ENCODE measurements at regions not wholly inside any gene's neighbourhood (a gene's known extent, or its start where the extent isn't known, plus 50 kb on each side); places are given as distances from the start of the nearest gene placed in this dataset.
"Not testable (repeated sequence)": the region's sequence is repeated elsewhere in the genome, so short reads cannot be mapped to it uniquely, and the experiment has no call there.

GRCh38 chr13:90027409-90027808 lies 1320.1 kb upstream of the MIR17HG start:
- no peak for DNase-seq (ENCODE audit: low read depth in 6 of 9, low spot score in 9 of 9)
- Histone ChIP-seq H3K27ac (ENCODE audit: low read depth in 1 of 2, low read length in 1 of 2) (no peak overlapping the region), H3K27me3 (ENCODE audit: control insufficient read depth in 2 of 2, insufficient read depth in 1 of 2, low read length in 1 of 2) (no peaks in the 10 kb centered on the region), H3K4me3 (ENCODE audit: low read length in 2 of 2) (no peak overlapping the region), H3K36me3 (ENCODE audit: control insufficient read depth in 2 of 2, insufficient read depth in 2 of 2, low read length in 1 of 2) (no peaks in the 10 kb centered on the region), H3K4me1 (ENCODE audit: control insufficient read depth in 2 of 2, insufficient read depth in 2 of 2, low read length in 2 of 2) (no peaks in the 10 kb centered on the region), H3K9me3 (ENCODE audit: control insufficient read depth in 2 of 2, insufficient read depth in 1 of 2, low read length in 1 of 2) (peaks cover 3 to 10% of the 10 kb centered on the region in 2 donors)

DNA sequence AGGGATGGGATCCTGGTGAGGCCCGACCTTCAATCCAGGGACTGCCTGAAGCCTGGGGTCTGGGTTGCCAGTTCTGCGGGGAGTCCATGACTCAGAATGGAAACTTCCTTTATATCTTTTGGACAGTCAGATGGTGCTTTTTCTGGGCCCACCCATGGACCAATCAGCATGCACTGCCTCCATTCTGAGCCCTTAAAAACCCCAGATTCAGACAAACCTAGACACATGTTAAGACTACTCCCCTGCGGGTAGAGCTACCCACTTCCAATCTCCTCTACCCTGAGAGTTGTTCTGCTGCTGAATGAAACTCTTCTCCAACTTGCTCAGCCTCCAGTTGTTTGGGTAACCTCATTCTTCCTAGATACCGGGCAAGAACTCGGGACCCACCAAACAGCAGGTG lies 1315.2 kb upstream of the MIR17HG start:
- H3K36me3 ChIP-seq (ENCODE audit: control insufficient read depth in 2 of 2, insufficient read depth in 2 of 2, low read length in 1 of 2), result no peaks in the 10 kb centered on the region
- WGBS, result 93% methylated on average over 5 of the region's 5 CpGs
- H3K27ac ChIP-seq (ENCODE audit: low read depth in 1 of 2, low read length in 1 of 2), result no peak overlapping the region

GRCh38 chr13:90032841-90033493 lies 1314.5 kb upstream of the MIR17HG start:
- DNase-seq (ENCODE audit: low read depth in 6 of 9, low spot score in 9 of 9), result no peak
- Histone ChIP-seq H3K9me3 (ENCODE audit: control insufficient read depth in 2 of 2, insufficient read depth in 1 of 2, low read length in 1 of 2) (peaks cover 2 to 10% of the 10 kb centered on the region in 2 donors), H3K4me1 (ENCODE audit: control insufficient read depth in 2 of 2, insufficient read depth in 2 of 2, low read length in 2 of 2) (no peaks in the 10 kb centered on the region), H3K27me3 (ENCODE audit: control insufficient read depth in 2 of 2, insufficient read depth in 1 of 2, low read length in 1 of 2) (no peaks in the 10 kb centered on the region), H3K4me3 (ENCODE audit: low read length in 2 of 2) (no peak overlapping the region), H3K36me3 (ENCODE audit: control insufficient read depth in 2 of 2, insufficient read depth in 2 of 2, low read length in 1 of 2) (no peaks in the 10 kb centered on the region), H3K27ac (ENCODE audit: low read depth in 1 of 2, low read length in 1 of 2) (no peak overlapping the region)
- WGBS, result 94% methylated on average over 14 of the region's 14 CpGs

More for the DNA sequence above, 1315.2 kb upstream of the MIR17HG start:
- DNase-seq (ENCODE audit: low read depth in 6 of 9, low spot score in 9 of 9), result no peak
- Histone ChIP-seq H3K4me1 (ENCODE audit: control insufficient read depth in 2 of 2, insufficient read depth in 2 of 2, low read length in 2 of 2) (no peaks in the 10 kb centered on the region), H3K4me3 (ENCODE audit: low read length in 2 of 2) (no peak overlapping the region), H3K9me3 (ENCODE audit: control insufficient read depth in 2 of 2, insufficient read depth in 1 of 2, low read length in 1 of 2) (peaks cover 3 to 13% of the 10 kb centered on the region in 2 donors), H3K27me3 (ENCODE audit: control insufficient read depth in 2 of 2, insufficient read depth in 1 of 2, low read length in 1 of 2) (no peaks in the 10 kb centered on the region)

GRCh38 chr13:90039516-90039915 lies 1308.0 kb upstream of the MIR17HG start:
- H3K27me3 ChIP-seq (ENCODE audit: control insufficient read depth in 2 of 2, insufficient read depth in 1 of 2, low read length in 1 of 2), result no peaks in the 10 kb centered on the region
- no peak for DNase-seq (ENCODE audit: low read depth in 6 of 9, low spot score in 9 of 9)
- WGBS, result 93% methylated on average over 3 of the region's 3 CpGs
- H3K4me1 ChIP-seq (ENCODE audit: control insufficient read depth in 2 of 2, insufficient read depth in 2 of 2, low read length in 2 of 2), result no peaks in the 10 kb centered on the region
- H3K36me3 ChIP-seq (ENCODE audit: control insufficient read depth in 2 of 2, insufficient read depth in 2 of 2, low read length in 1 of 2), result no peaks in the 10 kb centered on the region
- H3K27ac ChIP-seq (ENCODE audit: low read depth in 1 of 2, low read length in 1 of 2), result no peak overlapping the region
- no peaks in the 10 kb centered on the region for H3K9me3 ChIP-seq (ENCODE audit: control insufficient read depth in 2 of 2, insufficient read depth in 1 of 2, low read length in 1 of 2)
- H3K4me3 ChIP-seq (ENCODE audit: low read length in 2 of 2), result no peak overlapping the region

DNA sequence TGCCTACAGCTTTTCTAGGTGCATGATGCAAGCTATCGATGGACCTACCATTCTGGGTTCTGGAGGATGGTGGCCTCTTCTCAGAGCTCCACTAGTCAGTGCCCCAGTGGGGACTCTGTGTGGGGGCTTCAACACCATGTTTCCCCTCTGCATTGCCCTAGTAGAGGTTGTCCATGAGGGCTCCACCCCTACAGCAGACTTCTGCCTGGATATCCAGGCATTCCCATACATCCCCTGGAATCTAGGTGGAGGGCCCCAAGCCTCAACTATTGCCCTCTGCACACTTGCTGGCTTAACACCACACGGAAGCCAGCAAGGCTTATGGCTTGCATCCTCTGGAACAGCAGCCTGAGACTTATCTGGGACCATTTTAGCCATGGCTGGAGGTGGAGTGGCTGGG lies 1299.9 kb upstream of the MIR17HG start:
- WGBS, result 89% methylated on average over 2 of the region's 2 CpGs
- no peaks in the 10 kb centered on the region for H3K4me1 ChIP-seq (ENCODE audit: control insufficient read depth in 2 of 2, insufficient read depth in 2 of 2, low read length in 2 of 2)

DNA sequence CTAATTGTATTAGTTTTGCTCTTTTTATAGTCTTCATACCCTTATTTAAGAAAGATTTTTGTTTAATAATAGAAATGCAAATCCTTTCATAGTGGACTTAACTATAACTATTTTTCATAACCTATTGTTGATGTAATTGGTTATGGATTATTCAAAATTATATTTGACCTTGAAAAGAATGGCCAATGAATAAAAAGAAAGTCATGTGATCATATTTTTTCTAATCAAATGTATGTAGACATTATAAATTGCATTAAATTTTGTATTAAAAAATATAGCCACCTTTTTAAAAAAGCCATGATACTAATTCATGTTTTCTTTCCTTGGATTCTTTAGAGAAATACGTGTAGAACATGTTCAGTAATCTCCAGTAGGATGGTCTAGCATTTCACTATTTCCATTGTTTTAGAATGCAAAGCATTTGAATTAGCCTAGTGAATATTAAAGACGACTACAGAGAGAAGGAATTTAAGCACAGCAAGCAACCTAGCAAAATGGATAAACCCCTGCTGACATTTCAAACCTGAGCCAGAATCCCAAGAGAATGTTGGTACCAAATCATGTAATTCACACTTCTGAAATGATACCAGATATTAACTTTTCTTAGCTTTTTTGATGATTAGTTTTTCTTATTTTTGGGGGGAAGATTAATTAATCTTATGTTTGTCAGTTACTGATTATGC lies 1297.4 kb upstream of the MIR17HG start:
- no peaks in the 10 kb centered on the region for H3K36me3 ChIP-seq (ENCODE audit: control insufficient read depth in 2 of 2, insufficient read depth in 2 of 2, low read length in 1 of 2)
- no peak overlapping the region for H3K4me3 ChIP-seq (ENCODE audit: low read length in 2 of 2)
- no peak overlapping the region for H3K27ac ChIP-seq (ENCODE audit: low read depth in 1 of 2, low read length in 1 of 2)
- no peaks in the 10 kb centered on the region for H3K27me3 ChIP-seq (ENCODE audit: control insufficient read depth in 2 of 2, insufficient read depth in 1 of 2, low read length in 1 of 2)
- no peak for DNase-seq (ENCODE audit: low read depth in 6 of 9, low spot score in 9 of 9)
- WGBS, result 83% methylated on average over 2 of the region's 2 CpGs
- H3K9me3 ChIP-seq (ENCODE audit: control insufficient read depth in 2 of 2, insufficient read depth in 1 of 2, low read length in 1 of 2), result peaks cover 1 to 15% of the 10 kb centered on the region in 2 donors
- no peaks in the 10 kb centered on the region for H3K4me1 ChIP-seq (ENCODE audit: control insufficient read depth in 2 of 2, insufficient read depth in 2 of 2, low read length in 2 of 2)

More for the DNA sequence above, 1299.9 kb upstream of the MIR17HG start:
- H3K4me3 ChIP-seq (ENCODE audit: low read length in 2 of 2), result no peak overlapping the region
- no peaks in the 10 kb centered on the region for H3K36me3 ChIP-seq (ENCODE audit: control insufficient read depth in 2 of 2, insufficient read depth in 2 of 2, low read length in 1 of 2)
- H3K9me3 ChIP-seq (ENCODE audit: control insufficient read depth in 2 of 2, insufficient read depth in 1 of 2, low read length in 1 of 2), result peaks cover 1 to 15% of the 10 kb centered on the region in 2 donors
- DNase-seq (ENCODE audit: low read depth in 6 of 9, low spot score in 9 of 9), result no peak
- no peaks in the 10 kb centered on the region for H3K27me3 ChIP-seq (ENCODE audit: control insufficient read depth in 2 of 2, insufficient read depth in 1 of 2, low read length in 1 of 2)
- no peak overlapping the region for H3K27ac ChIP-seq (ENCODE audit: low read depth in 1 of 2, low read length in 1 of 2)

DNA sequence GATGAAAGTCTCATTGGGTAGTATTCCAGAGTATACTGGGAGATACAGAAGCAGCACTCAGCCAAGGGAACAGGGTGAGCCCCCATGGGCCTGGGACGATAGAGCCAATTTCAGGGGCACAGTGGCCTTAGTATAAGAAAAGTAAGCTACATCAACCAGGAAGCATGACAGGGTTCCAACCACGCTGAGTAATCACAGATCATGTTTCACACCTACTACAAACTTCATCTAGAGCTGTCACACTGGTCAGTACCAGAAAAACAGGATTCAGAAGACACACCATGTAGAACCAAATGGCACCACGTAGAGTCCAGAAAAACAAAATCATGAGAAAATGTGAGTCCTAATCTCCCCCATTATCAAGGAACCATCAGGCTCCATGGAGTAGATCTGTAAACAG lies 1292.4 kb upstream of the MIR17HG start:
- H3K27me3 ChIP-seq (ENCODE audit: control insufficient read depth in 2 of 2, insufficient read depth in 1 of 2, low read length in 1 of 2), result no peaks in the 10 kb centered on the region
- no peak overlapping the region for H3K27ac ChIP-seq (ENCODE audit: low read depth in 1 of 2, low read length in 1 of 2)
- 51% methylated on average over 3 of the region's 3 CpGs for WGBS

GRCh38 chr13:90055760-90056159 lies 1291.7 kb upstream of the MIR17HG start:
- no peak overlapping the region for H3K4me3 ChIP-seq (ENCODE audit: low read length in 2 of 2)
- H3K27ac ChIP-seq (ENCODE audit: low read depth in 1 of 2, low read length in 1 of 2), result no peak overlapping the region
- H3K27me3 ChIP-seq (ENCODE audit: control insufficient read depth in 2 of 2, insufficient read depth in 1 of 2, low read length in 1 of 2), result no peaks in the 10 kb centered on the region
- H3K9me3 ChIP-seq (ENCODE audit: control insufficient read depth in 2 of 2, insufficient read depth in 1 of 2, low read length in 1 of 2), result no peaks in the 10 kb centered on the region
- DNase-seq (ENCODE audit: low read depth in 6 of 9, low spot score in 9 of 9), result no peak
- no peaks in the 10 kb centered on the region for H3K36me3 ChIP-seq (ENCODE audit: control insufficient read depth in 2 of 2, insufficient read depth in 2 of 2, low read length in 1 of 2)
- H3K4me1 ChIP-seq (ENCODE audit: control insufficient read depth in 2 of 2, insufficient read depth in 2 of 2, low read length in 2 of 2), result no peaks in the 10 kb centered on the region

More for the DNA sequence above, 1292.4 kb upstream of the MIR17HG start:
- Histone ChIP-seq H3K36me3 (ENCODE audit: control insufficient read depth in 2 of 2, insufficient read depth in 2 of 2, low read length in 1 of 2) (no peaks in the 10 kb centered on the region), H3K4me3 (ENCODE audit: low read length in 2 of 2) (no peak overlapping the region), H3K4me1 (ENCODE audit: control insufficient read depth in 2 of 2, insufficient read depth in 2 of 2, low read length in 2 of 2) (no peaks in the 10 kb centered on the region), H3K9me3 (ENCODE audit: control insufficient read depth in 2 of 2, insufficient read depth in 1 of 2, low read length in 1 of 2) (no peaks in the 10 kb centered on the region)
- no peak for DNase-seq (ENCODE audit: low read depth in 6 of 9, low spot score in 9 of 9)

DNA sequence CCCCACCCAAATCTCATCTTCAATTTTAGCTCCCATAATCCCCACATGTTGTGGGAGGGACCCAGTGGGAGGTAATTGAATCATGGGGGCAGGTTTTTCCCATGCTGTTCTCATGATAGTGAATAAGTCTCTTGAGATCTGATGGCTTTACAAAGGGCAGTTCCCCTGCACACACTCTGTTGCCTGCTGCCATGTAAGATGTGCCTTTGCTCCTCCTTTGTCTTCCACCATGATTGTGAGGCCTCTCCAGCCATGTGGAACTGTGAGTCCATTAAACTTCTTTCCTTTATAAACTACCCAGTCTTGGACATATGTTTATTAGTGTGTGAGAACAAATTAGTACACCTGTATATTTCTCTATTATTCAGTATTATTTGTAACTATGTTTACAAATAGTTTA lies 1283.3 kb upstream of the MIR17HG start:
- not testable (repeated sequence) for H3K9me3 ChIP-seq (ENCODE audit: control insufficient read depth in 2 of 2, insufficient read depth in 1 of 2, low read length in 1 of 2); H3K36me3 ChIP-seq (ENCODE audit: control insufficient read depth in 2 of 2, insufficient read depth in 2 of 2, low read length in 1 of 2); H3K4me3 ChIP-seq (ENCODE audit: low read length in 2 of 2); DNase-seq (ENCODE audit: low read depth in 6 of 9, low spot score in 9 of 9); H3K27me3 ChIP-seq (ENCODE audit: control insufficient read depth in 2 of 2, insufficient read depth in 1 of 2, low read length in 1 of 2); H3K27ac ChIP-seq (ENCODE audit: low read depth in 1 of 2, low read length in 1 of 2); H3K4me1 ChIP-seq (ENCODE audit: control insufficient read depth in 2 of 2, insufficient read depth in 2 of 2, low read length in 2 of 2)

All from thymus (tissue), 11 donors.